PC-9 (cell line): ENCODE measurements at regions not wholly inside any gene's neighbourhood (a gene's known extent, or its start where the extent isn't known, plus 50 kb on each side); places are given as distances from the start of the nearest gene placed in this dataset.

Source experiments
- CTCF ChIP-seq: fragments of 200-600 bp; sonication (generic); conservative IDR thresholded peaks from 2 replicates; pipeline ENCODE4 v1.6.1; 2017; ENCODE audit warnings: mixed run types, antibody characterized with exemption, mild to moderate bottlenecking, moderate library complexity
- EZH2 ChIP-seq: fragments of 200-600 bp; sonication (generic); IDR thresholded peaks from 2 replicates; pipeline ENCODE4 v1.8.0; 2017; ENCODE audit warnings: antibody characterized with exemption, low read depth

DNA sequence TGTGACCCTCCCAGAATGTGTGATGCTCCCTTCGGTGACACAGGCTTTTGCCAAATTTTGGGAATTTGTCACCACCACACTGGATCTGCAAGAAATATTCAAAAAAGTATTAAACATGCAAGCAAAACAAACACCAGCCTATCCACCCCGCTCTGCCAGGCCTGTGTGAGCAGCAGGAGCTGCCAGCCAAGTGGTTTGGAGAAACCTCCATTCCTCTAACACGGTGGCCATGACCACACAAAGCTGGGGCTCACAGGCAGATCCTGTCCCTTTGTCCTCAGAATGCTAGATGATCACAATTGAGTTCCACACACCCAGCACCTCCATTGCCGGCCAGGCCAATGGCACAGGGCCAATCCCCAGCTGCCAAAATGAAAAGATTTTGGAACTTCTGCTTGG lies 261.9 kb upstream of the PPP2R2D start:
- no peak for TF ChIP-seq CTCF
- TF ChIP-seq EZH2: no peak
